Stimulated activated CD4-positive, alpha-beta T cell treated with anti-CD3 and anti-CD28 coated beads, TNF-alpha, amount 100 ng/mL, for 24 hours (primary cell): ENCODE measurements at regions not wholly inside any gene's neighbourhood (a gene's known extent, or its start where the extent isn't known, plus 50 kb on each side); places are given as distances from the start of the nearest gene placed in this dataset.
"Not testable (repeated sequence)": the region's sequence is repeated elsewhere in the genome, so short reads cannot be mapped to it uniquely, and the experiment has no call there.

Experiments used
- DNase-seq, 3 experiments: peaks; one replicate each; pipeline ENCODE4 v3.0.0-alpha.2; 2020; ENCODE audit warnings: low read depth in 3 of 3

DNA sequence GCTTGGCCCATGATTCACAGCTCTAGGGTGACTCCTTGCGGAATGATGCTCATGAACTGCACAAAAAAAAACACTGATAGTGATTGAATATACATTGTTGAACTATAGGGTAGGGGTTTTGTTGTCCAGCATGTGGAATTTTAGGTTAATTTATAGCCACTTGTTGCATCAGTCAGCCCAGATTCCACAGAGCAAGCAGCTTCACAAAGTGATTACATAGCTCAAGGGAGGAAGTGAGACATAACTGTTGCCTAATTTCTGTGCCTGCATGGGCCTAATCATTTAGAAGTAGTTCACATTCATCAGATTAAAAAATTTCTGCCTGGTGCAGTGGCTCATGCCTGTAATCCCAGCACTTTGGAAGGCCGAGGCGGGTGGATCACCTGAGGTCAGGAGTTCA, 142.2 kb upstream of the ZNF722 start:
- not testable (repeated sequence) for DNase-seq

DNA sequence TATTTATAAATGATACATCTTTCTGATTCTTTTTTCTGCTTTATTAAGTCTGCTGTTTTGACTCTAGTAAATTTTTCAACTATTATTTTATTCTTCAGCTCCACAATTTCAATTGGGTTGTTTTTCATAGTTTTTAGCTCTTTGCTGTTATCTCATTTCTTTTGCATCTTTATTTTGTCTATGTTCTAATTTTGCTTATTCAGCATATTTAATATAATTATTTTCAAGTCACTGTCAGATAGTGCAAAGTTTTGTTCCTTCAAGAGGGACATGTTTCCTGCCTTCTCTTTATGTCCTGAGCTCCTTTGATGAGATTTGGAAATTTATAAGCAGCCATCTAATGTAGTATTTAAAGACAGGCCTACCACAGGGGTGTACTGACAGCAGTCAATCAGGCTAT, 131.5 kb upstream of the ZNF722 start:
- DNase-seq = no peak

DNA sequence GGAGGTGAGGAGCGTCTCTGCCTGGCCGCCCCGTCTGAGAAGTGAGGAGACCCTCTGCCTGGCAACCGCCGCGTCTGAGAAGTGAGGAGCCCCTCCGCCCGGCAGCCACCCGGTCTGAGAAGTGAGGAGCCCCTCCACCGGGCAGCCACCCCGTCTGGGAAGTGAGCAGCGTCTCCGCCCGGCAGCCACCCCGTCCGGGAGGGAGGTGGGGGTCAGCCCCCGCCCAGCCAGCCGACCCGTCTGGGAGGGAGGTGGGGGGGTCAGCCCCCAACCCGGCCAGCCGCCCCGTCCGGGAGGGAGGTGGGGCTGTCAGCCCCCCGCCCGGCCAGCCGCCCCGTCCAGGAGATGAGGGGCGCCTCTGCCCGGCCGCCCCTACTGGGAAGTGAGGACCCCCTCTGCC, 124.4 kb upstream of the ZNF722 start:
- not testable (repeated sequence) for DNase-seq

- DNase-seq = no peak
These were observed 121.8 kb upstream of the ZNF722 start for GRCh38 chr7:63876707-63877322.

DNA sequence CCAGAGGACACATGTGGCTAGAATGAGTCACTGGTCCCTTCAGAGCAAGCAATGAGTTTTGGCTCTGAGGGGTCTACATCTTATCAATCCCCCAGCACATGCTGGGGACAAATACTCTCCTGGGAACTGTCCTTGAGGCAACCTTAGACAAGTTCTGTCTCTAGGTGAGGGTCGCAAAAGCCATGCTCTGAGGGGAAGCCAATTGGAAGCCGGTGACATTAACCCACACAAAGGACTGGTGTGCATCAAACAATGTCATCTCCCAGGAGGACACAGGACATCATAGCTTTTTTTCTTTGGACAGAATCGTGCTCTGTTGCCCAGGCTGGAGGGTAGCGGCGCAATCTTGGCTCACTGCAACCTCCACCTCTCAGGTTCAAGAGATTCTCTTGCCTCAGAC, 111.6 kb upstream of the ZNF722 start:
- DNase-seq = no peak

DNA sequence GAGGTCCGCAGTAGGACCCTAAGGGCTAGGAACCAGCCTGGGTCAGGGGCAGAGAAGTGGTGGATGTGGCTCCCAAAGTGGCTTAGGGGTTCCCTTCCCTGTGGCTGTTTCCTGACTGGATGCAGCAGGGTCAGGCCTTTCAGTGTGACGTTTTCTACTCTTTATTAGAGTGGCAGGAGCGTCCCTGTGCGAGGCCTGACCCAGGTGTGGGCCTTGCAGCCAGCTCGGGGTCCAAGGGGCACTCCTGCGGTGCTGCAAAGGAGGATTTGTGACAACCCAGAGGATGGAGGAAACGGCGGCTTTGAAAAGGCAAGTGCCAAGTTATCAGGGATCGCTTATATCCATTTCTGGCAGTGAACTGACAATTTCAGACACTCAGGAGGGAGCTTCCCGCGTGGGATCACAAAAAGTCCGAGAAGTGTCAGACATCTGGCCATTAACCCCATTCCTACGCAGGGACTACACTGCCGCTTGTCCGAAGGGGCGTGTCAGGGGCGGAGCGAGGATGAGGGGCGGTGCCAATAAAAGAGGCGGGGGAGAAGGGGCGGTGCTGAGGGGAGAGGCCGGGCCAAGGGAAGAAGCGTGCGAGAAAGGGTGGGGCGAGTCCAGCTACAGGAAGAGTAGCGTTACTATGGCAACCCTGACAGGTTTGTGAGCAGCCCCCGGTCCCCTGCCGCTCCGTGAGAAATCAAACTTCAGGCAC, 98.8 kb upstream of the ZNF722 start:
- peak; percentile 64 to 73 (median 67) for DNase-seq

GRCh38 chr7:63900394-63901203, 98.0 kb upstream of the ZNF722 start:
- DNase-seq = peak; percentile 80 to 88 (median 84)

DNA sequence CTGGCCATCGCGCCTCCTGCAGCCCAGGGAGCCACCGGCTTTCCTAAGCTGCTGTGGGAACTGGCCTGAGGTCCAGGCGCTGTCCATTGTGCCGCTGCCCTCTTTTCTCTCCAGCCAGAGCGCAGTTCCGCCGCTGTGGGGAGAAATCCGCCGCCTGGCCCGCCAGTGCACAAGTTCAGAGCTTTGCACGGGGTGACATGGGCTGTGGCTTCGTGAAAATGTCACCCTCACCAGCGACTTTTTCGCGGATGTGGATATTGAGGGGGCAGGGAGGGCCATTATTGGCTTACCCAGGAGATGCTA, 97.5 kb upstream of the ZNF722 start:
- not testable (repeated sequence) for DNase-seq

DNA sequence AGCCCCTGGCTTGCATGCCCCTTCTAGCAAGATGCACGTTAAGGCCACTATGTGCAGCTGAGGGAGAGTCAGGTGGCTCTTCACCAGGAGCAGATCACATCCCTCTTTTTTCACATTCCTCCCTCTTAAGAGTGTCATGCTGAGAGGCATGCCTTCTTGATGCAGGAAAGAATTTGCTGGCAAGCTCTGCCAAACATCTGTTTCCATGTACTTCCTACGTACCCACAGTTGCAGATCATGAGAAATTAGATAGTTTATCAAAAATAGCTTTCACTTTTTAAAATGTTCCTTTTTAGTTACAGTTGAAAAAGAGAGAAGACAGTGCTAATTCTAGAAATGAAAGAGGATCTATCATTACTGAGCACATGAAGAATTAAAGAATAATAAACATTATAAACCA, 79.7 kb upstream of the ZNF722 start:
- no peak for DNase-seq

DNA sequence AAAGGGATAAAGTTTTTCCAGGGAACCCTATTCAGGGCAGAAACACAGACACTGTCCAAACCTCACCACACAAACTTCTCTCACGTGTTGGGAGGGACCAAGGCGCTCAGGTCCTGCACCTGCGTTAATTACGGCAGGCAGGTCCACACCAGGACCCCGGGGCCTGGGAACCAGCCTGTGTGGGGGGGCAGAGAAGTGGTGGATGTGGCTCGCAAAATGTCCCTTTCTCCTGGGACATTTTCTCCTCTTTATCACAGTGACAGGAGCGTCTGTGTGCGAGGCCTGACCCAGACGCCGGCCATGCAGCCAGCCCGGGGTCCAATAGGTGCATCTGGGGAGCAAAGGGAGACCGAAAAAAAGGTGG, 73.4 kb upstream of the ZNF722 start:
- no peak for DNase-seq

DNA sequence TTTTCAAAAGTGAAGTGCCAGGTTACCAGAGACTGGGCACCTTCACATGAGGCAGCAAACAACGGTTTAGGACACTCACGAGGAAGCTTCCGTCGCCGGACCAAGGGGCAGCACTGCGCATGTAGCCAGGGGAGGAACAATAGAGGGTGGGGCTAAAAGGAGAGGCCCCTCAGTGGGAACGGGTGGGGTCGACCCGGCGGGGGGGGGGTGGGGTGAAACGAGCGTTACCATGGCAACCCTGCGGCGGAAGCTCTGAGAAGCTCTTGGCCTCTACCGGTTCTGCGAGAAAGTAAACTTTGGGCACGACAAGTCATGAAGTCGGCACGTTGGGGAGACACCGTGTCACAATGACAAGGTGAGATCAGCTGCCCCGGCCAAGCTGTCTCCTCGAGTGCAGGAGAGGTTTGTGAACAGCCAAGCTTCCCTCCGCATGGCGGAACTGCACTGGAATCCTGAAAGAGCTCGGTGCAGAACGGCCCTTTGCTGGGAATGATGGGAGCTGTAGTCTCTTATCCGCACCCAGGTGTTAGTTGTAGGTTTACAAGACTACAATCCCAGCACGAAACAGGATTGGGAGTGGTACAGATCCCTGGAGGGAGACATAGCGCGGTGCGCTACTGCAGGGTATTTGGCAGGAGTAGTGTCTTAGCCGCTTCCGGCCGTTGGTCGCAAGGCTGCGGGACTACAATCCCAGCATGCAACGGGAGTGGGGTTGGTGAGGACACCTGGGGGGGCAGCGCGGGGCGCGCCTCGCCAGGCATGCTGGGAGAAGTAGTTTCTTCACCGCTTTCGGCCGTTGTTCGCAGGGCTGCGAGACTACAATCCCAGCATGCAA, 72.8 kb upstream of the ZNF722 start:
- peak; percentile 72 to 87 (median 79) for DNase-seq

DNA sequence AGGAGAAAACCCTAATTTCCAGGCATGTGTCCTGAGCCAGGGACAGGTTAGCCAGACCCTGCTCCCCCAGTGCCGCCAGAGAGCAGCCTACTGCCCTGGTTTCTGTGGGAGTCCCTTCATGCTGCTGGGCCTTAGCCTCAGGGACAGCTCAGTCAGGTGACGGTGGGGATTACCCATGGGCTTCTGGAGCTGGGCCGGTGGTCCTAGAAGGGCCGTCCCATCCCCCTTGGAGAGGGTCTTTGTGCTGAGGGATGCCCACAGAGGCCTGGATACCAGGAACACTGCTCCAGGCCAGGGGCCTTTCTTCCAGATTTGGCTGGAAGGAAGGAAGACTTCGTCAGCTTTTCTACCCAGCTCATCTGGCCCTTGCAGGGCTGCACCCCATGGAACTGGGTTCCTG, 71.4 kb upstream of the ZNF722 start:
- no peak for DNase-seq

DNA sequence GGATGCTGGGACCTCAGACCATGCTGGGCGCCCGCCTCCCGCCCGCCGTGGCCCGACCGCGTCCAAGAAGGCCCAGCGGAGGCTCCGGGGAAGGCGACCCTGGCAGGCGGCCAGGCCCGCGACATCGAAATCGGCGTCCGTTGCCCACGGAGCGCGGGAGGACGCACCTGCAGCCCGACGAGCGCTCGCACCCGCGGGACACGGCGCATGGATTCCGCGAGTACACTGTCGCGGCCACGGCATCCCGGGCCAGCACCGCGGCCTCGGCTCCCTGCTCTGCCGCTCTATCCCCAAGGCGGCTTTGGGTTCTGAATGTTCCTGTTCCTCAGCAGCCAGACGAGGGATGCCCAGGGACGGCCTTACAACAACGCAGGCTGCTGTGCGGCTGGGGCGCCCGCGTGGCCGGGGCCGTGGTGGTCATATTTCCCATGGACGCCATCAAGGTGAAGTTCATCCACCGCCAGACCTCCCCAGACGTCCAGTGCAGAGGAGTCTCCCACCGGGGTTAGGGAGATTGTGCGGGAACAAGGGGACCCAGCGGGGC, 67.5 kb upstream of the ZNF722 start:
- no peak for DNase-seq

- no peak for DNase-seq
These were observed 66.6 kb upstream of the ZNF722 start for GRCh38 chr7:63931985-63932577.
